Naive thymus-derived CD8-positive, alpha-beta T cell (primary cell): ENCODE measurements at regions not wholly inside any gene's neighbourhood (a gene's known extent, or its start where the extent isn't known, plus 50 kb on each side); places are given as distances from the start of the nearest gene placed in this dataset.

Experiments
- ATAC-seq, 2 donors: fragments of 150-1000 bp; cut with Tn5 transposase in 1 of 2; sonication (Bioruptor Pico), chemical (Tn5 transposase) in 1 of 2; 1 replicate in 1 of 2; 2 replicates in 1 of 2; pipeline ENCODE4 v1.10.0; 2021; ENCODE audit warnings: mild to moderate bottlenecking in 2 of 2, moderate library complexity in 2 of 2
- POLR2A ChIA-PET: fragments of 350-600 bp; sonication (Branson Sonifier 250); formaldehyde crosslinking; loops from one replicate; lab custom pipeline; 2021; ENCODE audit warnings: antibody characterized with exemption; lab: Charles Lee
- DNase-seq, 10 donors: peaks; one replicate each; pipeline versions ENCODE4 v3.0.0 to v3.0.0-alpha.2; 2020 to 2022
- H3K27ac Mint-ChIP-seq, 10 donors: one replicate each; pipeline ENCODE4 v1.8.0; 2020 to 2022; ENCODE audit warnings: mild to moderate bottlenecking in 10 of 10, mixed read lengths in 10 of 10, moderate library complexity in 4 of 10, inconsistent platforms in 1 of 10
- H3K27me3 Mint-ChIP-seq, 5 donors: one replicate each; pipeline ENCODE4 v1.8.0; 2021 to 2022; ENCODE audit warnings: mixed read lengths in 5 of 5
- H3K36me3 Mint-ChIP-seq, 3 donors: one replicate each; pipeline ENCODE4 v1.8.0; 2020 to 2022; ENCODE audit warnings: mixed read lengths in 3 of 3, mild to moderate bottlenecking in 2 of 3, inconsistent platforms in 1 of 3
- H3K4me1 Mint-ChIP-seq, 4 donors: one replicate each; pipeline ENCODE4 v1.8.0; 2021 to 2022; ENCODE audit warnings: mixed read lengths in 4 of 4
- H3K4me3 Mint-ChIP-seq, 10 donors: one replicate each; pipeline ENCODE4 v1.8.0; 2020 to 2022; ENCODE audit warnings: mild to moderate bottlenecking in 10 of 10, mixed read lengths in 10 of 10, moderate library complexity in 6 of 10, inconsistent platforms in 1 of 10
- H3K9me3 Mint-ChIP-seq, 9 donors: one replicate each; pipeline ENCODE4 v1.8.0; 2020 to 2022; ENCODE audit warnings: mixed read lengths in 9 of 9, mild to moderate bottlenecking in 3 of 9, inconsistent platforms in 1 of 9, moderate library complexity in 1 of 9

- Mint-ChIP-seq H3K27ac (no peak overlapping the region), H3K27me3 (no peaks in the 10 kb centered on the region), H3K4me1 (no peaks in the 10 kb centered on the region), H3K36me3 (no peaks in the 10 kb centered on the region), H3K9me3 (peaks cover 0 to 5% (median 0%) of the 10 kb centered on the region in 9 donors), H3K4me3 (no peak overlapping the region)
- POLR2A ChIA-PET = no interaction called here
- no peak for DNase-seq
- no peak for ATAC-seq
These were observed 2017.8 kb downstream of the C4orf33 start for GRCh38 chr4:131113704-131114103.

DNA sequence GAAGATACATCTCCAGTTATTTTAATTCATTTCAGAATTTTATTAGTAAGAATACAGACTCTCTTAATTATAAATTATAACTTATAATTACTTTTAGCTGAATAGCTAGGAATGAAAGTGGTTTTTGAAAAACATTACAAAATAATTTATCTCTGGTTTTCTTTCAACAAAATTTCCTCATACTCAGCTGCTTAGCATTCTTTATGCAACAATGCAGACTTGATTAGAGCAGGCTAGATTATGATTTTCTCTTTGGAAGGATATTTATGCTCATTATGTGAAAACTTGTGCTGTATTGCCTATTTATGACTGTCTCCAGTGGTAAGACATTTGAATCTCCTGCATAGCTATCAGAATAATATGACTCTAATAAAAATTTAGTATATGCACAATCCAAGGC lies 2023.7 kb downstream of the C4orf33 start:
- no peak for DNase-seq
- POLR2A ChIA-PET = no interaction called here
- no peaks in the 10 kb centered on the region for H3K4me1 Mint-ChIP-seq
- peaks cover 0 to under 1% (median 0%) of the 10 kb centered on the region in 9 donors for H3K9me3 Mint-ChIP-seq
- H3K27ac Mint-ChIP-seq = no peak overlapping the region
- H3K4me3 Mint-ChIP-seq = no peak overlapping the region
- no peaks in the 10 kb centered on the region for H3K36me3 Mint-ChIP-seq
- no peaks in the 10 kb centered on the region for H3K27me3 Mint-ChIP-seq
- ATAC-seq = no peak

DNA sequence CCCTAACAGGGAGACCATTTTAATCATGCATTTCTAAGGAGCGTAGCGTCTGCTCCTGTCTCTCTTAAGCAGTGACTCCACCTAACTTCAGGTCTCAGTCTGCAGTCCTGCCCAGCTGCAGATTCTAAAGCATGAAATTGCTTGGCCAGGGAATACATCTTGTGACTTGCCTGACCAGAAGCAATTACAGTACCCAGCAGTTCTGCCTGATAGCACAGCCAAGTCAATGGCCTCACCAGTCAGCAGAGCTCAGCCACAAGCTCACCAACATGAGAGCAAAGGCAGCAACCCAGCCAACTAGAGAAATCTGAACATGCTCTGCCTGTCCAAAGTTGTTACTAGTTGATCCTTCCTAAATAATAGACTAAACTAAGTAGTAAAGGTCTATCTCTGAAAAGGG lies 2011.9 kb upstream of the PCDH10 start:
- POLR2A ChIA-PET = no interaction called here
- H3K36me3 Mint-ChIP-seq = no peaks in the 10 kb centered on the region
- no peak overlapping the region for H3K27ac Mint-ChIP-seq
- DNase-seq (no peak), ATAC-seq (no peak)
- no peaks in the 10 kb centered on the region for H3K4me1 Mint-ChIP-seq
- no peaks in the 10 kb centered on the region for H3K27me3 Mint-ChIP-seq
- H3K4me3 Mint-ChIP-seq = no peak overlapping the region
- peaks cover 3 to 13% (median 7%) of the 10 kb centered on the region in 9 donors for H3K9me3 Mint-ChIP-seq

DNA sequence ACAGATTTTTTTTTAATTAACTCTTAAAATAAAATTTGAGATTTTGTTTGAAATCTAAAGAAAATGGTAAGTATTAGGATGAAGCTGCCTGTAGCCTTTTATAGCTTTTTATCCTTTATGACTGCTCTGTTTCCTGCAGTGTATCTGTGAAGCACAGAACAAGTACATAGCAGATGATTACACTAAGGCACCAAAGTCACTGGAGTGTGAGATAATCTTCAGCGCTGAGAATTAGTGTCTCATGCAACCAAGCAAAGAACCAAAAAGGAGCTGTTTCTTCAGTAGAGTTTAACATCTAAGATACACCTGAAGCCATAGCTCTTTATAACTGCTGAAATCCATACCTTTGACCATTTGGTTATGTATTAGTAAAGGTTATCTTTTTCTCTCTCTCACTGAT lies 1989.8 kb upstream of the PCDH10 start:
- H3K9me3 Mint-ChIP-seq = peaks cover 0 to 4% (median 0%) of the 10 kb centered on the region in 9 donors
- POLR2A ChIA-PET = no interaction called here
- no peak for ATAC-seq
- no peaks in the 10 kb centered on the region for H3K27me3 Mint-ChIP-seq
- DNase-seq = no peak
- H3K36me3 Mint-ChIP-seq = no peaks in the 10 kb centered on the region
- no peak overlapping the region for H3K27ac Mint-ChIP-seq
- no peaks in the 10 kb centered on the region for H3K4me1 Mint-ChIP-seq
- H3K4me3 Mint-ChIP-seq = no peak overlapping the region

DNA sequence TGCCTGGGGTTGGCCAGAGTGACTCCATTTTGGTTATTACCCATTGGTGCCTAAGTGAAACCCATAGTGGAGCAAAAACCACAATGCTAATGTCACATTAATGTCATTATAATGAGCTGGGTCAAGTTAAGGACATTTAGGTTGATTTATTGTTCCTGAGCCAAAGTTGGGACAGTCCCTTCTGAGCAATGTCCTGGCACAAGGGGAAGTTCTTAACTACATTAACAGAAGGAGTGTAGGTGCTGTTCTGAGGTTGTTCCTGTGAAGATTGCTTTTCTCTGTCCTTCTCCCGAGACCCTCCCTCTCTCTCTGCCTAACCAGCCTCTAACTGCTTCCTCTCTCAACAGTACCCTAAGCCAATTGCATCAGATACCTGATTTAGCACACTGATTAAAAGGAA lies 1956.8 kb upstream of the PCDH10 start:
- no peak overlapping the region for H3K4me3 Mint-ChIP-seq

GRCh38 chr4:131207589-131207988 lies 1941.5 kb upstream of the PCDH10 start:
- POLR2A ChIA-PET = no interaction called here
- no peaks in the 10 kb centered on the region for H3K27me3 Mint-ChIP-seq
- DNase-seq (no peak), ATAC-seq (no peak)
- H3K36me3 Mint-ChIP-seq = no peaks in the 10 kb centered on the region
- H3K9me3 Mint-ChIP-seq = peaks cover 0 to 12% (median 3%) of the 10 kb centered on the region in 9 donors
- H3K27ac Mint-ChIP-seq = no peak overlapping the region
- H3K4me1 Mint-ChIP-seq = no peaks in the 10 kb centered on the region
- H3K4me3 Mint-ChIP-seq = no peak overlapping the region

More for the DNA sequence above, 1956.8 kb upstream of the PCDH10 start:
- no peak overlapping the region for H3K27ac Mint-ChIP-seq
- no peaks in the 10 kb centered on the region for H3K4me1 Mint-ChIP-seq
- H3K27me3 Mint-ChIP-seq = no peaks in the 10 kb centered on the region
- ATAC-seq (no peak), DNase-seq (no peak)
- no peaks in the 10 kb centered on the region for H3K36me3 Mint-ChIP-seq
- peaks cover 0 to 26% (median 8%) of the 10 kb centered on the region in 9 donors for H3K9me3 Mint-ChIP-seq
- POLR2A ChIA-PET = no interaction called here

- Mint-ChIP-seq H3K36me3 (no peaks in the 10 kb centered on the region), H3K4me3 (no peak overlapping the region), H3K27me3 (no peaks in the 10 kb centered on the region), H3K27ac (no peak overlapping the region), H3K4me1 (no peaks in the 10 kb centered on the region), H3K9me3 (peaks cover 0 to 15% (median 0%) of the 10 kb centered on the region in 9 donors)
- DNase-seq = no peak
- no peak for ATAC-seq
- POLR2A ChIA-PET = no interaction called here
These were observed 1900.8 kb upstream of the PCDH10 start for GRCh38 chr4:131248314-131248713.

GRCh38 chr4:131251321-131251720 lies 1897.8 kb upstream of the PCDH10 start:
- no peaks in the 10 kb centered on the region for H3K4me1 Mint-ChIP-seq
- POLR2A ChIA-PET = no interaction called here
- H3K27me3 Mint-ChIP-seq = no peaks in the 10 kb centered on the region
- no peak overlapping the region for H3K4me3 Mint-ChIP-seq
- peaks cover 0 to 6% (median 0%) of the 10 kb centered on the region in 9 donors for H3K9me3 Mint-ChIP-seq
- no peak for DNase-seq
- H3K27ac Mint-ChIP-seq = no peak overlapping the region
- ATAC-seq = no peak
- no peaks in the 10 kb centered on the region for H3K36me3 Mint-ChIP-seq

DNA sequence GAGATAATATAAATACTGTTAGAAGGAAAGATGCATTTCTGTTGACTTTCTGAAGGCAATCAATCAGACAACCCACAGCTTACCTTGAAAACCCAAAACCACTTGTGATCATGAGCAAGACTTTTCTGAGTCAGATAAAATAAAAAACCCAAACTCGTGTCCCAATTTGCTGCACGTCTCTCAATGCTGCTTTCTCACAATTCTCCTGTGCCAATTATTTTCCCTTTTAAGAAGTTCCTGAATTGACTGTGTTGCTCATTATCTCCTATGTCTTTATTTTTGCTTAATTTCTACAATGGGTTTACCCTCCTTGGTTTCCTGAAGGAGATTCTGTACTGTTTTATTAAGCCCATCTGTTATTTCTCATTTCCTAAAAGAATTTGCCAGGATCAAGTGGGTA lies 1891.9 kb upstream of the PCDH10 start:
- no peak overlapping the region for H3K4me3 Mint-ChIP-seq
- H3K36me3 Mint-ChIP-seq = no peaks in the 10 kb centered on the region
- H3K27me3 Mint-ChIP-seq = no peaks in the 10 kb centered on the region
- POLR2A ChIA-PET = no interaction called here
- H3K9me3 Mint-ChIP-seq = peaks cover 0 to 7% (median 0%) of the 10 kb centered on the region in 9 donors
- no peaks in the 10 kb centered on the region for H3K4me1 Mint-ChIP-seq
- H3K27ac Mint-ChIP-seq = no peak overlapping the region
- ATAC-seq (no peak), DNase-seq (no peak)

- Mint-ChIP-seq H3K36me3 (no peaks in the 10 kb centered on the region), H3K27me3 (no peaks in the 10 kb centered on the region), H3K4me3 (no peak overlapping the region), H3K4me1 (no peaks in the 10 kb centered on the region), H3K27ac (no peak overlapping the region), H3K9me3 (peaks cover 0 to 7% (median 0%) of the 10 kb centered on the region in 9 donors)
- POLR2A ChIA-PET = no interaction called here
- DNase-seq = no peak
- ATAC-seq = no peak
These were observed 1890.7 kb upstream of the PCDH10 start for GRCh38 chr4:131258361-131258760.

DNA sequence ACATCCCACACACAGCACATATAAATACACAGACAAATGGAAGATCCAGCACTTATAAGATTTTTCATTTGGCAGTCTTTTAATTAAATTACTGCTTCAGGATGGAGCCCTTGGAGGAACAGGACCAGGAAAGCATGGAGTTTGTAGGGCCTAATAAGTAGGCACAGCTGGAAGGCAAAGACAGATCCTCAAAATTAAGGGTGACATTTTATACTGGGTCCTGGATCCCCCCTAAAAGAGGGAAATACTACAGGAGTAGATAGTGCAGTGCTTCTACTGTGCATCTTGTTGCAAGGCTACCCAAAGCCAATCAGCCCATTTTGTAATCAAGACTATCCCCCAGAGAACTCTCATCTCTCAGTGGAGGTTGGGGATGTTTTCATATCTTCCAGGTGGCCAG lies 1860.7 kb upstream of the PCDH10 start:
- H3K4me3 Mint-ChIP-seq = no peak overlapping the region

DNA sequence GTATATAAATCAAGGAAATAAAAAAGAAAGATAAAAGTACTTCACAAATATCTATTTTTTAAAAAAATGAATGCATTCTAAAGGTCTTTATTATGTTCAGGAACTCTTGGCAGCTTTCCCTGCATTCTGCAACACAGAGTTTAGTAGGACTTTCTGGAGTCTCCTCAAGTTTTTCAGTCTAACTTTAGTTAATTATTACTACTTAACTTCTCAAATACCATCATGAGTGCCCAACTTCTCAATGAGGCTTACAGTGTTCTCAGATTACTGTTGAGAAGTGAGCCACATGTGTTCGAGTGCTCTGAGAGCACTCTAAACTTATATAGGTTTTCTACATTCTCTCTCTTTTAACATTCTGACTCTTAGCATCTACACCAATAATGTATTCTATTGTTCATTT lies 1852.9 kb upstream of the PCDH10 start:
- POLR2A ChIA-PET = no interaction called here
- no peak overlapping the region for H3K4me3 Mint-ChIP-seq
- no peak overlapping the region for H3K27ac Mint-ChIP-seq
- H3K4me1 Mint-ChIP-seq = no peaks in the 10 kb centered on the region
- H3K36me3 Mint-ChIP-seq = no peaks in the 10 kb centered on the region
- DNase-seq = no peak
- no peaks in the 10 kb centered on the region for H3K27me3 Mint-ChIP-seq
- peaks cover 0 to 13% (median 2%) of the 10 kb centered on the region in 9 donors for H3K9me3 Mint-ChIP-seq
- ATAC-seq = no peak

More for the DNA sequence above, 1860.7 kb upstream of the PCDH10 start:
- H3K27me3 Mint-ChIP-seq = no peaks in the 10 kb centered on the region
- POLR2A ChIA-PET = no interaction called here
- peak overlapping the region in 1 of 10 donors; percentile 22 for H3K27ac Mint-ChIP-seq
- DNase-seq (no peak), ATAC-seq (no peak)
- H3K36me3 Mint-ChIP-seq = no peaks in the 10 kb centered on the region
- peaks cover 5 to 28% (median 11%) of the 10 kb centered on the region in 9 donors for H3K9me3 Mint-ChIP-seq
- no peaks in the 10 kb centered on the region for H3K4me1 Mint-ChIP-seq

DNA sequence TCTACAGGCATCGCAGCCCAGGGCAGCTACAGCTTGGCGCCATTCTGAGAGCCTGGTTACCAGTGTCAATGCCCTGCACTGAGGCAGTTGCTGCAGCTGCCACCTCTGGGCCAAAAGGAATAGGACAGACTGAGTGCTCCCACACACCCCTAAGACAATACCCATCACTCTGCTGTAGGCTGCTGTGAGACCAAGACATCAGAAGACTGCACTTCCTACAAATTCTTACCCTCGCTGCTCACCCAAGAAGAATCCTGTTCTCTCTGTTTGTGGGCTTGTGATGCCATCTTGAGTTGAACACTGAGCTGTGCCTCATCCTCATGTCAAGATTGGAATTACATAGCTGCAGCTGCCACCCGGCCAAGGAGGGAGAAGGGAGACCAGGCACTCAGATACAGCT lies 1847.0 kb upstream of the PCDH10 start:
- POLR2A ChIA-PET = no interaction called here
- Mint-ChIP-seq H3K36me3 (no peaks in the 10 kb centered on the region), H3K4me1 (no peaks in the 10 kb centered on the region), H3K27me3 (no peaks in the 10 kb centered on the region), H3K9me3 (peaks cover 5 to 29% (median 12%) of the 10 kb centered on the region in 9 donors), H3K27ac (no peak overlapping the region), H3K4me3 (no peak overlapping the region)
- no peak for DNase-seq
- no peak for ATAC-seq

GRCh38 chr4:131304686-131305085 lies 1844.4 kb upstream of the PCDH10 start:
- no peaks in the 10 kb centered on the region for H3K27me3 Mint-ChIP-seq
- no peaks in the 10 kb centered on the region for H3K4me1 Mint-ChIP-seq
- H3K9me3 Mint-ChIP-seq = peaks cover 5 to 30% (median 14%) of the 10 kb centered on the region in 9 donors
- H3K36me3 Mint-ChIP-seq = no peaks in the 10 kb centered on the region
- no peak overlapping the region for H3K4me3 Mint-ChIP-seq
- H3K27ac Mint-ChIP-seq = no peak overlapping the region
- POLR2A ChIA-PET = no interaction called here
- no peak for DNase-seq
- ATAC-seq = no peak
